ENCODE measurements at regions not wholly inside any gene's neighbourhood (a gene's known extent, or its start where the extent isn't known, plus 50 kb on each side); places are given as distances from the start of the nearest gene placed in this dataset.
"Not testable (repeated sequence)": the region's sequence is repeated elsewhere in the genome, so short reads cannot be mapped to it uniquely, and the experiment has no call there.

DNA sequence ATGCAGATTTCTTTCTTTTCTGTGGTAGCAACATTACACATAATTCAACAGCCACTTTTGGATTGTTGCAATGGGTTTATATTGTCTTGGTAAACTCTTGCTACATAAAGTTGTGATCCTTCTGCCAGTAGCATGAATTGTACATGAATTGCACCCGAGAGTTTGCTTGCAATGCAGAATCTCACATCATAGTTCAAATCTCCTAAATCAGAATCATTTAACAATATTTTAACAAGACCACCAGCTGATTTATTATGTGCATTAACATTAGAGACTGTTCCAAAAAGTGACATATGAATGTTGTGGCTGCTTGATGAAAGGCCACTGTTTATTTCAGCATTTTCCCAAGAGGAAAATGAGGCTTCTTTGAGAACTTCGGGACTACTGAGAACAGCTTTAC is 1491.8 kb upstream of the NUDT12 start:
- DNase-seq: no peak
- no peak for ATAC-seq (ENCODE audit: poor library complexity)
- intact Hi-C loops (cut with DNase I): no loop called here

DNA sequence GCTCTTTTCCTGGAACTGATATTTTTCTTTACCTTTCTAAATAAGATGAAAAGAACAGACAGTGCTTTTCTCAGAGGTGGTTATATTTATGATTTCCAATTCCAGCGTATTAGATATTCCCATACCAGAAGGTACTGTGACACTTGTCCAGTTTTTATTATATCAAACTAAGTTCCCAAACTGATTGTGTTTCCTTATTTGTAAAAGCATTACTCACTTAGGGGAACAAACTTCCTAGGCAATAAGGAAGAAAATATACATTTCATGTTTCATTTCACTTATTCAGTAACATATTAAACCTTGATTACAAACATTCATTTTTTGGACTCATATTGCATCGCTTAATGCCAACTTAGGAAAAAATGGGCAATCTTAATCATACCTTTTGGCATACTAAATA is 1480.0 kb upstream of the NUDT12 start:
- no peak for DNase-seq
- intact Hi-C loops (cut with DNase I): no loop called here
- ATAC-seq (ENCODE audit: poor library complexity): no peak

DNA sequence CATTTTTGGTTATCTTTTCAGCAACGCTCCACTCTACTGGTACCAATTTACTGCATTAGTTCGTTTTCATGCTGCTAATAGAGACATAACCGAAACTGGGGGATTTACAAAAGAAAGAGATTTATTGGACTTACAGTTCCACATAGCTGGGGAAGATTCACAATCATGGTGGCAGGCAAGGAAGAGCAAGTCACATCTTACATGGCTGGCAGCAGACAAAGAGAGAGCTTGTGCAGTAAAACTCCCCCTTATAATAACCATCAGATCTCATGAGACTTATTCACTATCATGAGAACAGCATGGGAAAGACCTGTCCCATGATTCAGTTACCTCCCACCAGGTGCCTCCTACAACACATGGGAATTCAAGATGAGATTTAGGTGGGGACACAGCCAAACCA is 1474.2 kb upstream of the NUDT12 start:
- intact Hi-C loops (cut with DNase I); DNase-seq; ATAC-seq (ENCODE audit: poor library complexity): not testable (repeated sequence)

DNA sequence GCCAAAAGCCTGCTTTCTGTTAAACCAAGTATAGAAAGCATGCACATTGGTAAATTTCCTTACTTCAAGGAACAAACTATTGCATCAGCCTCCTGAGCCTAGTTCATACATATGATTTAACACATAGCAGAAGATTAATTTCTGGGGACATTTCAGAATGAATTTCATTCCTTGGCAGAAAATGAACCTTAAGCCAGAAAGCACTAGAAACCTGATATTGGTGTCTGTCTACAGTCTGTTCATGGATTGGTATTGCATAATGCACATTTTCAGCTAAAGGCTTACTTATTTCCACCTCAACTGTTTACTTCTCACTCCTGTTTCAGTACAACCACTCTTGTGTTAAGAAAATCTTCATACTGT is 1471.8 kb upstream of the NUDT12 start:
- intact Hi-C loops (cut with DNase I): no loop called here
- no peak for DNase-seq
- no peak for ATAC-seq (ENCODE audit: poor library complexity)

DNA sequence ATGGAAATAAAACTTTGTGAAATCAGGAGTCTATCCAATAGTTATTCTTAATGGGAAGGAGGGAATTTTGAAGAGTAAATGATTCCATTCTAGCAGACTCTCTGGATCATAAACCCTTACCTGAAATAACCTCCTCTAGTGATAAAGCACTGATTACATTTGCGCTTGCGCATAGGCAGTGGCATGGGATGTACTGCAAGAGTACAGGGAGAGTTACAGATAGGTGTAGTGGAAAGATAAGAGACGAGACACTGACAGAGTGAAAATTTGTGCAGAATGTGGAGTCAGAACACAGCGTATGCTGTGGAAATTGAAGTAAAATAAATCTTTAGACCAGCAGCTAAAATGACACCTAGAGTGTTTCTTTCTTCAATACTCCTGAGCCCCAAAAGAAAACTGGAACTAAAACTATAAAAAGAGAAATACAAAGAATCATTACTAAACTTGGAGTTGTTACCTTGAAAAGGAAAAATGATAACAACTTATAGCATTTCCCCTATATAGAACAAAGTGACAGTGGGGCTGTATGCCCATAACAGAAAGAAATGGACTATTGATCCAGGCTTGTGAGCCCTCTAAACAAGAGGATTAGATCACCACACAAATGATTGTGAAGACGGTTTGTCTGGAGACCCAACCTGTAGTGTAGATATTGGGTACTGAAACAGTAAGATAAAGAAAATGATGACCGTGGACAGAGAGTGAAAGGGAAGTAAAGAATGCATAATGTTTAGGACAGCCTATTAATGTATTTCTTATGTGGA is 1471.2 kb upstream of the NUDT12 start:
- ATAC-seq (ENCODE audit: poor library complexity): no peak
- intact Hi-C loops (cut with DNase I): no loop called here
- no peak for DNase-seq

DNA sequence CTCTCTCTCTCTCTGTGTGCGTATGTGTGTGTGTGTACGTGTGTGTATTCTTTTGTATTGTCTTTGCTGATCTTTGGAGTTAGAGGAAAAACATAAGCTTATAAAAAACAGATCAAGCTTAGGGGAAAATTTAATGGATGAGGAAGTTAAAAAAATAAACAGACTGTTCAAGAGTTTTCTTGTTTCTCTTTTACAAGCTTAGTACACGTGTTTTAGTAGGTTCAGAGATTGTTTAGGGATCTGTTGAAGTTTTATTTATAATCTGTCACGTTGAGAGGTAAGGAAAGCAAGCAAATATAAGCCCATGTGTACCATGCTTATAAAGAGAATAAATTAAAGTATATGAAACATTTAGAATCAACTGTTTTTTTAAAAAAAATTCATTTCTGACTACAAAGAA is 1470.3 kb upstream of the NUDT12 start:
- intact Hi-C loops (cut with DNase I): no loop called here
- DNase-seq: no peak
- ATAC-seq (ENCODE audit: poor library complexity): no peak

DNA sequence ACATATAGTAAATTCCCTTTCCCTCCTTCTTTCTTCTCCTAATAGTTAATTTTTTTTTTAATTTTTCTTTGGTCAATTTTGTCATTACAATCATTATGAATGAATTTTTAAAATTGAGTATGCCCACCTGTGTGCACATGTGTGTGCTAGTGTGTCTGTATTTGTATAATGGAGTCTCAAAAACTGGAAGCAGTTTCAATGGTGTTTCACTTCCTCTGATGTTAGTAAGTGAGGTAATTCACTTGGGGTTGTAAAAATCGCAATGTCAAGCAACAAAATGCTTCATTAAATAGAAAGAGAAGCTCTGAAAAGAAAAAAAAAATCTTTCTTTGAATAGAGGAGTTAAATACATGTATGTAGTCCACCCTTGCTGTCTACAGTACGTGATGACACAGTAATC is 1467.6 kb upstream of the NUDT12 start:
- DNase-seq: no peak
- no peak for ATAC-seq (ENCODE audit: poor library complexity)
- intact Hi-C loops (cut with DNase I): no loop called here

DNA sequence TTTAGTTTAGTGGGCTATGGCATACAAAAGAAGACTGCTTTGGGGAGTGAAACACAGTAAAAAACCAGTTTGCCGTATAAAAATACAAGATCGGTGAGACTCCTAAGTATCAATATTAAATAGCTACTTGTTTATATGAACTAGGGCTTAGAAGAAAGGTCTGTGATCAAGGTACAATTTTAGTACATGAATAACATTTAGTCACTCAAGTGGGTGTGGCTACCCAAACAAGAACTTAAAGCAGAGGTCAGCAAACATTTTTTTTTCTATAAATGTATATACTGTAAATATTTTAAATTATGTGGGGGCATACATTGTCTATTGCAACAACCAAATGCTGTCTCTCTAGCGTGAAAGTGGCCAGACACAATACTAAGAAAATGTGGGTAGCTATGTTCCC is 1452.5 kb upstream of the NUDT12 start:
- intact Hi-C loops (cut with DNase I): no loop called here
- no peak for DNase-seq
- ATAC-seq (ENCODE audit: poor library complexity): no peak

DNA sequence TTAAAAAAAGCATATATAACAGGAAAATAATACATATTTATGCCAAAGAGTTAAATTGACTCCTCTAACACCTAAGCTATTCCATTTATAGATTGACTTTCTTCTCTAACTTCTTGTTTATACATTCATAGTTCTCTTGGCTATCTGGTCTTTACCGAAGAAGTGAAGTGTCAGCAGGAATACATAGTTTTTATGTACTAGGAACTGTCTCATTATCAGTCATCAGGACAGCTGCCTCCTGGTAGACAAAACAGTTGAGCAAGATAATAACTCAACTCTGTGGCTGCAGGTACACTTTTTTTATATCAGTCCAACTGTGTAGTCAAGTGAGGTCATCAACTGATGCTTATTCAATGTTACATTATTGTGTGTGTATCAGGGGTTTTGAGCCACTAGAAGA is 1436.0 kb upstream of the NUDT12 start:
- ATAC-seq (ENCODE audit: poor library complexity) (no peak), DNase-seq (no peak)
- intact Hi-C loops (cut with DNase I): no loop called here

DNA sequence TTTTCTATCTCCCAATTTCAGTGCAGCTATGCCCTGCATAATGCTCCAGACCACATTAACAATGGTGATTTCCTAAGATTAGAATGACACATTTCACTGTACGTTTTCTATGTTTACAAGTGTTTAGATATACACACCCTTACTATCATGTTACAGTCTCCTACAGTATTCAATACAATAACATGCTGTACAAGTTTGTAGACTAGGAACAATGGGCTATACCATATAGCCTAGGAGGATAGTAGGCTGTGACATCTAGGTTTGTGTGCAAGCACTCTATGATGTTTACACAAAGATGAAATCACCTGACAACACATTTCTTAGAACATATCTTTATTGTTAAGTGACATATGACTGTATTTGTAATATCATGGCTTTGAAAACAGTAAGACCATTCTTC is 1435.6 kb upstream of the NUDT12 start:
- ATAC-seq (ENCODE audit: poor library complexity) (no peak), DNase-seq (no peak)
- intact Hi-C loops (cut with DNase I): no loop called here

DNA sequence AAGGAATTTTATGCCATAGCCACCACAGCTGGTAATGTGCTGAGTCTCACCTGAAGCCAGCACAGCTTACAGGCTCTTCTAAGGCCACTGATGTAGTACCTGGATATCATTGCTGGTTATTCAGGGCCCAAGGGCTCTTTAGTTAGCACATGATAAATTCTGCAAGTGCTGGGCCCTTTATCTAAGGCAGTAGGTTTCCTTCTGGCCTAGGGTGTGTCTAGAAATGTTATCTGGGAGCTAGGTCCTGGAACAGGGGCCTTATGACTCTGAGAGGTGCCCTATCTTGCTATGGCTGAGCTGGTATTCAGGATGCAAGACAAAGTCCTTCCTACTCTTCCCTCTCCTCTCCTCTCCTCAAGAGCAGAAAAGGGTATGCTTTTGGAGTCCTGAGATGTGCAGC is 1424.5 kb upstream of the NUDT12 start:
- ATAC-seq (ENCODE audit: poor library complexity) (no peak), DNase-seq (no peak)
- intact Hi-C loops (cut with DNase I): no loop called here

DNA sequence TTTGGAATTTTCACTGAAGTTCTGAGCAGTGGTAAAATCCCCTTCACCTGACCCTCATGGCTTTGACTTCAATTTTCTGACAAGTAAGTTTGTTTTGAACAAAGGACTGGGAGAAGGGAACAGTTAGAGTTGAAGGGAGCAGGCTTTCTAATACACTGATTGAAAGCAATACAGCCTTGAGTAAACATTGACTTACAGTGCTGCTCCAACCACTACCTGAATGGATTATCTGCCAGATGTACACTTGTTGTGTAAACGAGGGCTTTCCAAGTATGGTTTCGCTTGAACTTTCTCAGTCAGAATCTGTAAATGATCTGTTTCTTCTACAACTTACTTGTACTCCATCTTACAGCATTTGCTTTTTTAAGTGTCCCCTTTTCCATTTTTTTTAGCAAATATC is 1414.9 kb upstream of the NUDT12 start:
- intact Hi-C loops (cut with DNase I): no loop called here
- no peak for ATAC-seq (ENCODE audit: poor library complexity)
- DNase-seq: no peak

DNA sequence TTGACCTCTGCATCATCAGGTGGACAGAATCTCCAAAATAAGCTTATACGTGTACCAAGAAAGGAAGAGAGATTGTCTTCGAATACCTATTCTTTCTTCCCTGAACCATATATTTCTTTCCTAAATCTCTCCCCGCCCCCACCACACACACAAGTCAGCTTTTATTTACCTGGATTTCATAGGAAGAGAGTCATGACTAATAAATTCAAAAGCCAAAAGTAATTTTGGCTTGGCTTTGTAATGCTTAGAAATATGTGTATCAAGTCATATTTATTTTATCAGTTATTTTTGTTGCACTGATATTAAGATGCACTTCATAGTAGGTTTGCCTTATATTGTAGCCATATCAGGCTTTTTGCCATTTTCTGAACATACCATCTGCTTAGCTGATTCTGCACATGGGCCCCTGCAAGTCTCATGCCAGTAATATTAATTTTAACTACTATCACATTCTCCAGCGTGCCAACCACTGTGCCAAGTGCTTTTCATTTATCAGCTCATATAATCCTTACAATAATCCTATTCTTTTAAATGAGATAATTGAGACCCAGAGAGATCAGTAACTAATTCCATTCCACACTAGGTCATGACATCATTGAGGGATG is 1405.3 kb upstream of the NUDT12 start:
- intact Hi-C loops (cut with DNase I): no loop called here
- no peak for DNase-seq

DNA sequence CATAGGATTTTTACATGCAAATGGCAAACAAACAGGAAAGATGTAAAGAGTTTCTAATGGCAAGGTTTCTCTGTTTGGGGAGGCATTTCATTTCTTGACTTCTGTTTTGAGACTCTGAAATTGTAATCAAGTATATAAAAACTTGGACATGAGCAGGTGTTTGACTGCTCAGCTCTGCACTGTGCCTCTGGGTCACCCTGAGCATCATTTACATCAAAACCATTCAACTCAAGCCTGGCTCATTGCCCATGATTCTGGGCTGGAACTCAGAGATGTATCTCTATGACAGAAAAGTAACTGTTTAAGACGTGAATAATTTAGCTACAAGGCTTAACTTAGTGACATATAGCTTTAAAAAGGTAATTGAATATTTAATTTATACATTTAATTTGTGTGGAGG is 1402.4 kb upstream of the NUDT12 start:
- DNase-seq: no peak
- ATAC-seq (ENCODE audit: poor library complexity): no peak
- intact Hi-C loops (cut with DNase I): no loop called here

More for the DNA sequence above, 1405.3 kb upstream of the NUDT12 start:
- ATAC-seq (ENCODE audit: poor library complexity): no peak

DNA sequence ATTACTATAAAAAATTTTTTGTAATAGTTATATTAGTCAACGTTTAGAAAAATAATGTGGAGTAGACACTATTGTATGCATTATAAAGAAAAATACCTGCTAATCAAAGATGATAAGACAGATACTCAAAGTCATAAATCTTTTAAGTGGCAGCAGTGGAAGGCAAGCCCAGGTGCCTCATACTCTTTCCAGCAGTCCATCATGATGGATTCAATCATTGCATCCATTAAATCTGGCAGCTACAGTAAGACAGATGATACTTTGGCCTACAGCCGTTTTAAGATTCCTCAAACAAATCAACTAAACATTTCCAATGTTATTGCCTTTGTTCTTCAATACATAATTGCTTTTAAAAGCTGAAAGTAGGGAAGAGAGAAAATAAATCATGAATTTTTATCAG is 1392.9 kb upstream of the NUDT12 start:
- DNase-seq (no peak), ATAC-seq (ENCODE audit: poor library complexity) (no peak)
- intact Hi-C loops (cut with DNase I): no loop called here

DNA sequence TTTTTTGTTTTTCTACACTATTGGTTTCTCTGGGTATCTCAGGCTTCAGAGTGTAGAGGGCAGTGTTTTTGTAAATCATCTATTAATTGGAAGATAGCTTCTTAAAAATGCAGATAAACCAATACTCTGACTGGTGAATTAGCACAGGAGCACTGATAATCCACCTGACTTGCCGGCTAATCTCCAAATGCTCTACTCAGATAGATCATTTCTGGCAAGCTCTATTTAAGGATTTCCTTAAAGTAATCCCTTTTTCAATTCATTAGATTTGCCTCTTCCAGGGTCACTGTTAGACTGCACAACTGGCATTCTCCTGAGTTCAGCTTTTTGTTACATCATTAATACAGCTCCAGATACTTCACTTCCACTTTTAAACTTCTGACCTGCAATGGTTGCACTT is 1390.3 kb upstream of the NUDT12 start:
- ATAC-seq (ENCODE audit: poor library complexity): no peak
- intact Hi-C loops (cut with DNase I): no loop called here

DNA sequence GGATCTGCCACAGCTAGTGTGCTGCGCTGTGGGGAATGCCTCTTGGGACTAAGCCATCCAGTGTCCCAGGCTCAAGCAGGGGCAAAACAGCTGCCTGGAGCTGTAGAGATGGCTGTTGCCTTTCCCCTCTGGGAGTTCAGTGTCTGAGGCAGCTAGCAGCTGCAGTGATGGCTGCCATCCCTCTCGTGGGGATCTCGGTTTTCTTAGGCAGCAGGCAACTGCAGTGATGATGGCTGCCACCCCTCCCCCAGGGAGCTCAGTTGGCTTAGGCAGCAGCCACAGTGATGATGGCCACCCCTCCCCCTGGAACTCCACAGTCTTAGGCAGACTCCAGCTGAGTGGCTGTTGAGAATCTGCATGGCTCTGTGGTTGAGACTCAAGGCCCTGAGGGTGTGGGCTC is 1389.2 kb upstream of the NUDT12 start:
- DNase-seq (no peak), ATAC-seq (ENCODE audit: poor library complexity) (no peak)
- intact Hi-C loops (cut with DNase I): no loop called here

More for the DNA sequence above, 1390.3 kb upstream of the NUDT12 start:
- DNase-seq: no peak

DNA sequence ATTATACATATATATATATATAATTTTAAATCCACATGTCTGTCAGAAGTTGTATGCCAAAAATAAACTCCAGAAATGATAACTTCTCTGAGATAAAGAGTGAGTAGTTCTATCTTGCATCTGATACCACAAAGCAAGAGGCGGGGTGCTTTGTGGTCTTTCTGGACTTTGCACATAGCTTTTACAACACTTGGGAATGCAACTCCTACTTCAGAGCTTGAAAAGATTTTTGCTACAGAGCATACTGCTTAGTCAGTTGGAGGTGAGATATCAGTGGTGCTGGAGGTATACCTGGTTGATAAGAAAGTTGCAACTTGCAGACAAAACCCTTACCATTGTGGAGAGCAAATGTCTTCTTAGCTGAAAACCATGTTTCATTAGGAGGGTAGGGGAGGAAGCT is 1384.5 kb upstream of the NUDT12 start:
- intact Hi-C loops (cut with DNase I): no loop called here
- ATAC-seq (ENCODE audit: poor library complexity) (no peak), DNase-seq (no peak)

DNA sequence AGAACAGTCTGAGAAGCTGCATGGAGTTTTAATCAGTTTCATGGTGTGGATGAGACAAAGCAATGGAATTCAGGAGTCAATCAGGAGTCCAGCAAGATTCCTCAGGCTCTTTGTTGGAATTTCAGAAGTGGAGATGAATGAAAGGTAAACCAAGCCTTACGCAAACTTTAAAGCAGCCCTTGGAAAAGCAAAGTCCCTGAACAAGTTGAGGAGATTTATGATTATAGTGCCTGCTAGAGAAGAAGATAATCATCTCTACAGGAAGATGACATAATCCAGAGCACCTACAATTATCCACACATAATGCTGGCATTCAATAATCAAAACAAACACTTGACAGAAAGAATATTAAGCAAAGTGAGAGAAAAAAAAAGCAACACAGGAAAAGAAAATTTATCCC is 1380.1 kb upstream of the NUDT12 start:
- ATAC-seq (ENCODE audit: poor library complexity) (no peak), DNase-seq (no peak)
- intact Hi-C loops (cut with DNase I): no loop called here

DNA sequence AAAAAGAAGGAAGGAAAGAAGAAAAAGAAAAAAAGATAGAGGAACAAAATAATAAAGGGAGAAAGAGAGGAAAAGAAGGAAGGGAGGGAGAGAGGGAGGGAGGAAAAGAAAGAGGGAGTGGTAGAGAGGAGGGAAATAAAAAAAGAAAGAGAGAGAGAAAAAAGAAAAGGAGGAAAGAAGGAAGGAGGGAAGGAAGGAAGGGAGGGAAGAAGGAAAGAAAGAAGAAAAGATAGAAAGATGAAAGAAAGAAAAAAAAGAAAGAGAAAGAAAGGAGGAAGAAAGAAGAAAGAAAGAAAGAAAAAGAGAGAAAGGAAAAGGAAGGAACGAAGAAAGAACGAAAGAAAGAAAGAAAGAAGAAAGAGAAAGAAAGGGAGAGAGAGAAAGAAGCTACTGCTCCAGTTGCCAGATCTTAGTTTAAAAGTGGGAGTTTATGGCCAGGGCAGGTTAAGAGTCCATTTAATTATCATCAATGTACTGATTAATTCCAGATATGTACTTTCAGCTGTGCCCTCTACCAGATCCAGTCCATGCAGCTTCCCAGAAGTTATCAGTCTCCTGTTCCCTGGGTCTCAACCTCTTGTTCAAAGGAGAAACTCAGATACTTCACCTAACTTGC is 1378.5 kb upstream of the NUDT12 start:
- ATAC-seq (ENCODE audit: poor library complexity) (no peak), DNase-seq (no peak)
- intact Hi-C loops (cut with DNase I): no loop called here

Data from Right ventricle myocardium superior (tissue), 1 donor.